Islet of Langerhans (tissue), 1 donor: ENCODE measurements at regions not wholly inside any gene's neighbourhood (a gene's known extent, or its start where the extent isn't known, plus 50 kb on each side); places are given as distances from the start of the nearest gene placed in this dataset.

ENCODE experiments used
- FAIRE-seq: peaks from one replicate; lab custom pipeline; 2011; peaks lifted over from hg19 to GRCh38; lab: Jason Lieb, UNC

GRCh38 chr21:22900490-22900889 lies 1902.3 kb downstream of the NCAM2 start:
- no peak for FAIRE-seq

GRCh38 chr21:22903851-22904250 lies 1905.6 kb downstream of the NCAM2 start:
- no peak for FAIRE-seq

- no peak for FAIRE-seq
These were observed 1906.2 kb downstream of the NCAM2 start for GRCh38 chr21:22904385-22904784.

GRCh38 chr21:22925032-22925431 lies 1926.8 kb downstream of the NCAM2 start:
- FAIRE-seq, result no peak

- no peak for FAIRE-seq
These were observed 1929.3 kb downstream of the NCAM2 start for GRCh38 chr21:22927469-22927868.

- FAIRE-seq, result no peak
These were observed 1943.7 kb downstream of the NCAM2 start for GRCh38 chr21:22941779-22942490.

GRCh38 chr21:22955559-22955958 lies 1957.3 kb downstream of the NCAM2 start:
- FAIRE-seq, result no peak

GRCh38 chr21:22961258-22961657 lies 1963.0 kb downstream of the NCAM2 start:
- no peak for FAIRE-seq

- no peak for FAIRE-seq
These were observed 1967.4 kb downstream of the NCAM2 start for GRCh38 chr21:22965455-22966135.

GRCh38 chr21:22981819-22982218 lies 1983.6 kb downstream of the NCAM2 start:
- no peak for FAIRE-seq

- FAIRE-seq, result no peak
These were observed 1994.9 kb downstream of the NCAM2 start for GRCh38 chr21:22993144-22993543.

- no peak for FAIRE-seq
These were observed 1995.8 kb downstream of the NCAM2 start for GRCh38 chr21:22993822-22994574.

- FAIRE-seq, result no peak
These were observed 2005.7 kb downstream of the NCAM2 start for GRCh38 chr21:23003951-23004350.

GRCh38 chr21:23008601-23009202 lies 2010.5 kb downstream of the NCAM2 start:
- no peak for FAIRE-seq

- FAIRE-seq, result no peak
These were observed 2011.2 kb downstream of the NCAM2 start for GRCh38 chr21:23009360-23009759.

- FAIRE-seq, result no peak
These were observed 2015.8 kb downstream of the NCAM2 start for GRCh38 chr21:23014021-23014420.

GRCh38 chr21:23016617-23017016 lies 2018.4 kb downstream of the NCAM2 start:
- no peak for FAIRE-seq

- no peak for FAIRE-seq
These were observed 2019.8 kb downstream of the NCAM2 start for GRCh38 chr21:23017989-23018388.

GRCh38 chr21:23020969-23021368 lies 2022.8 kb downstream of the NCAM2 start:
- no peak for FAIRE-seq

- no peak for FAIRE-seq
These were observed 2023.3 kb downstream of the NCAM2 start for GRCh38 chr21:23021481-23021880.

- no peak for FAIRE-seq
These were observed 2028.7 kb downstream of the NCAM2 start for GRCh38 chr21:23026878-23027277.

- FAIRE-seq, result no peak
These were observed 2041.6 kb downstream of the NCAM2 start for GRCh38 chr21:23039846-23040245.

GRCh38 chr21:23045955-23046354 lies 2047.7 kb downstream of the NCAM2 start:
- no peak for FAIRE-seq
